ENCODE measurements at regions not wholly inside any gene's neighbourhood (a gene's known extent, or its start where the extent isn't known, plus 50 kb on each side); places are given as distances from the start of the nearest gene placed in this dataset.

- TF ChIP-seq CTCF (IDR thresholded peaks at IDR 0.05) (no peak), ZFX (IDR thresholded peaks at IDR 0.05; ENCODE audit: borderline replicate concordance) (no peak)
These were observed 396.9 kb upstream of the CBLB start for GRCh38 chr3:106265704-106266103.

Data from 22Rv1 (cell line).